Activated CD4-positive, alpha-beta memory T cell treated with anti-CD3 and anti-CD28 coated beads, Interleukin-2, amount 10 ng/mL, durations not matched to agents 7 days and 5 days (primary cell): ENCODE measurements at regions not wholly inside any gene's neighbourhood (a gene's known extent, or its start where the extent isn't known, plus 50 kb on each side); places are given as distances from the start of the nearest gene placed in this dataset.

Source experiments
- CTCF ChIA-PET: fragments of 350-600 bp; sonication (Branson Sonifier 250); formaldehyde crosslinking; loops from one replicate; lab custom pipeline; 2021; ENCODE audit warnings: antibody characterized with exemption, inconsistent platforms; lab: Charles Lee
- POLR2A ChIA-PET: fragments of 350-600 bp; sonication (Branson Sonifier 250); formaldehyde crosslinking; loops from one replicate; lab custom pipeline; 2021; ENCODE audit warnings: antibody characterized with exemption; lab: Charles Lee
- DNase-seq: peaks from one replicate; pipeline ENCODE4 v3.0.0-alpha.2; 2020
- H3K27ac Mint-ChIP-seq: one replicate; pipeline ENCODE4 v1.8.0; 2021; ENCODE audit warnings: mild to moderate bottlenecking, mixed read lengths
- H3K27me3 Mint-ChIP-seq: one replicate; pipeline ENCODE4 v1.8.0; 2021; ENCODE audit warnings: mixed read lengths
- H3K36me3 Mint-ChIP-seq: one replicate; pipeline ENCODE4 v1.8.0; 2021; ENCODE audit warnings: low read depth, mixed read lengths
- H3K4me1 Mint-ChIP-seq: one replicate; pipeline ENCODE4 v1.8.0; 2021; ENCODE audit warnings: mixed read lengths
- H3K4me3 Mint-ChIP-seq: one replicate; pipeline ENCODE4 v1.8.0; 2021; ENCODE audit warnings: mild to moderate bottlenecking, mixed read lengths
- H3K9me3 Mint-ChIP-seq: one replicate; pipeline ENCODE4 v1.8.0; 2021; ENCODE audit warnings: mixed read lengths

DNA sequence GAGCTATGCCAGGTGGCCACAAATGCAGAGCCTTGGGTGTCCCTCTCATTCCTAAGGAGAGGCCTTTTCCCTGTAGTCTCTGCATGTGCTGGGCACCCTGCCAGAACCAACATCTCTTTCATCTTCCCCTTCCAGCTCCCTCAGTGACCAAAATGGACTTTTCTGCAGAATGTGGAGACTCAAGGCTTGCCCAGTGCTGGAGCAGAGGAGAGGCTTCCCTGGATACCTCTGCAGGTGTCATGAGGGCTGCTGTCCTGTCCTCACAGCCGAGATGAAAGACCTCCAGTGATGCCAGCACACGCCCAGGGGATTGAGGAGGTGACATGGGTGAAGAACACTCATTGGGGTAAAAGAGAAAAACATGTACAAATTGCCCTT, 347.0 kb upstream of the AJAP1 start:
- H3K4me1 Mint-ChIP-seq = no peaks in the 10 kb centered on the region
- H3K27me3 Mint-ChIP-seq = no peaks in the 10 kb centered on the region
- ChIA-PET POLR2A (no interaction called here), CTCF (no interaction called here)
- no peak for DNase-seq
- H3K36me3 Mint-ChIP-seq = no peaks in the 10 kb centered on the region
- no peak overlapping the region for H3K27ac Mint-ChIP-seq
- no peak overlapping the region for H3K4me3 Mint-ChIP-seq
- H3K9me3 Mint-ChIP-seq = peaks cover 8% of the 10 kb centered on the region

- DNase-seq = no peak
- no peaks in the 10 kb centered on the region for H3K36me3 Mint-ChIP-seq
- no peak overlapping the region for H3K27ac Mint-ChIP-seq
- no peaks in the 10 kb centered on the region for H3K27me3 Mint-ChIP-seq
- H3K4me1 Mint-ChIP-seq = no peaks in the 10 kb centered on the region
- ChIA-PET CTCF (no interaction called here), POLR2A (no interaction called here)
- no peak overlapping the region for H3K4me3 Mint-ChIP-seq
- H3K9me3 Mint-ChIP-seq = peaks cover 4% of the 10 kb centered on the region
These were observed 346.4 kb upstream of the AJAP1 start for GRCh38 chr1:4307911-4308545.

- POLR2A ChIA-PET = no interaction called here
These were observed 345.6 kb upstream of the AJAP1 start for GRCh38 chr1:4308806-4309205.

DNA sequence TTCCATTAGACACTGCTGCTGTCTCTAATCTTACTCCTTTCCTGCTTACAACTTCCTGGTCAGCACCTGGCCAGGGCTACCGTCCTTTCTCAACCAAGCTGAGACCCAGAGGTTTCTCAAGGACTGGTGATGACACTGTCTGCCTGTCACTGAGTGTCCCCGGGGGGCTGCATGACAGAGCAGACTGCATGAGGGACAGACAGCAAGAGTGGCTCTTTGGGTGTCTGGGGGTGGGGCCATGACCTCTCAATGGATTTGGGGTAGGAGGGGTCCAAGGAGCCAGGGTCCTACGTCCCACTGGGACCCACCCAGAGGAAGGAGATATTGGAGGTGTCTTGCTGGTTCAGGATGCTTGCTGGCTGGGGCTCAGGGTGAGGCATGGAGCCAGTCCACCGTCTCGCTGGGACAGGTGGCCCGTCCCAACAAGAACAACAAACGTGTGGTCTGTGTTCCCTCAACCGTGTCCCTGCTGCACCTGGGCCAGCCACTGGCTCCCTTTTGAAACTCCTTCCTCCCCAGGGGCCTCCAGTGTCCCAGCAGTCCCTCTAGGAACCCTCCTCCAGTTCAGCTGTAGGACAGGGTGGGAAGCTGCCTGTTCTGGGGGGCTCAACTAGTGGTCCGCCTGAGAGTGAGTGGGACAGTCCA, 344.6 kb upstream of the AJAP1 start:
- Mint-ChIP-seq H3K27ac (no peak overlapping the region), H3K36me3 (no peaks in the 10 kb centered on the region), H3K9me3 (peaks cover 9% of the 10 kb centered on the region), H3K4me1 (no peaks in the 10 kb centered on the region), H3K27me3 (no peaks in the 10 kb centered on the region), H3K4me3 (no peak overlapping the region)
- no peak for DNase-seq
- ChIA-PET CTCF (no interaction called here), POLR2A (no interaction called here)

More at GRCh38 chr1:4308806-4309205, 345.6 kb upstream of the AJAP1 start:
- Mint-ChIP-seq H3K4me3 (no peak overlapping the region), H3K27ac (no peak overlapping the region), H3K4me1 (no peaks in the 10 kb centered on the region), H3K36me3 (no peaks in the 10 kb centered on the region), H3K9me3 (peaks cover 7% of the 10 kb centered on the region), H3K27me3 (no peaks in the 10 kb centered on the region)
- CTCF ChIA-PET = no interaction called here
- no peak for DNase-seq

DNA sequence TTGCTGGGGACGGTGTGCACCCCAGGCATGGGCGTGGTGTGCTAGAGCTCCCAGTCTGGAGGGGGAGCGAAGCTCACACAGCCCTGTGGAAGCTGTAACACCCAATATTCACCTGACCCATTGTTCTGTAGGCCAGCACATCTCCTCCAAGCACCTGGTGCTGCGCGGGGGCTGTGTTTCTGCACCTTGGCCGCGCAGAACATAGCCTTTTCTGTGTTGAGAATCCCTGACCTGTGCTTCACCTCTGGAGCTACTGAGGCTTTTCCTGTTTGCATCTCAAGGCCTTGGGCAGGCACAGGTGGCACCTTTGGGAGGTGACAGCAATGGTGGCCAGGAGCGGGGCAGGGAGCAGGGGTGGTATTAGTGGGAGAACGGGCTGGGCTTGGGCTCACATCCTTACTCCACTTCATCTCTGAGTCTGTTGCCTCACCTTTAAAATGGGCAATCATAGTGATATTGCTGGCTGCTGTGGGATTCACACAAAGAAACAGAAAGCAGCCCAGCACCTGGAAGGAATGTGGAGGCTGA, 343.9 kb upstream of the AJAP1 start:
- Mint-ChIP-seq H3K9me3 (peaks cover 13% of the 10 kb centered on the region), H3K4me3 (no peak overlapping the region), H3K4me1 (no peaks in the 10 kb centered on the region), H3K27me3 (no peaks in the 10 kb centered on the region), H3K27ac (no peak overlapping the region), H3K36me3 (no peaks in the 10 kb centered on the region)
- CTCF ChIA-PET = no interaction called here
- POLR2A ChIA-PET = no interaction called here
- DNase-seq = no peak

GRCh38 chr1:4312024-4312423, 342.4 kb upstream of the AJAP1 start:
- no peak for DNase-seq

GRCh38 chr1:4315202-4315601, 339.2 kb upstream of the AJAP1 start:
- CTCF ChIA-PET = no interaction called here
- no peak for DNase-seq
- Mint-ChIP-seq H3K36me3 (no peaks in the 10 kb centered on the region), H3K27ac (no peak overlapping the region), H3K9me3 (peaks cover 13% of the 10 kb centered on the region), H3K27me3 (no peaks in the 10 kb centered on the region), H3K4me1 (no peaks in the 10 kb centered on the region), H3K4me3 (no peak overlapping the region)
- POLR2A ChIA-PET = no interaction called here

More at GRCh38 chr1:4312024-4312423, 342.4 kb upstream of the AJAP1 start:
- ChIA-PET CTCF (no interaction called here), POLR2A (no interaction called here)
- peaks cover 13% of the 10 kb centered on the region for H3K9me3 Mint-ChIP-seq
- H3K4me3 Mint-ChIP-seq = no peak overlapping the region
- no peaks in the 10 kb centered on the region for H3K36me3 Mint-ChIP-seq
- no peaks in the 10 kb centered on the region for H3K4me1 Mint-ChIP-seq
- no peak overlapping the region for H3K27ac Mint-ChIP-seq
- no peaks in the 10 kb centered on the region for H3K27me3 Mint-ChIP-seq

GRCh38 chr1:4317207-4317606, 337.2 kb upstream of the AJAP1 start:
- H3K4me3 Mint-ChIP-seq = no peak overlapping the region
- H3K27ac Mint-ChIP-seq = no peak overlapping the region
- H3K9me3 Mint-ChIP-seq = peaks cover 16% of the 10 kb centered on the region
- H3K4me1 Mint-ChIP-seq = no peaks in the 10 kb centered on the region
- H3K36me3 Mint-ChIP-seq = no peaks in the 10 kb centered on the region
- ChIA-PET CTCF (no interaction called here), POLR2A (no interaction called here)
- no peaks in the 10 kb centered on the region for H3K27me3 Mint-ChIP-seq
- DNase-seq = no peak

GRCh38 chr1:4318720-4319119, 335.7 kb upstream of the AJAP1 start:
- H3K36me3 Mint-ChIP-seq = no peaks in the 10 kb centered on the region
- H3K27me3 Mint-ChIP-seq = no peaks in the 10 kb centered on the region
- no peak overlapping the region for H3K4me3 Mint-ChIP-seq
- H3K4me1 Mint-ChIP-seq = no peaks in the 10 kb centered on the region
- H3K27ac Mint-ChIP-seq = no peak overlapping the region
- CTCF ChIA-PET = no interaction called here
- POLR2A ChIA-PET = no interaction called here
- peaks cover 10% of the 10 kb centered on the region for H3K9me3 Mint-ChIP-seq
- no peak for DNase-seq

- CTCF ChIA-PET = no interaction called here
- no peak for DNase-seq
These were observed 334.9 kb upstream of the AJAP1 start for GRCh38 chr1:4319496-4319895.

GRCh38 chr1:4322881-4323280, 331.5 kb upstream of the AJAP1 start:
- Mint-ChIP-seq H3K9me3 (peaks cover 4% of the 10 kb centered on the region), H3K27ac (no peak overlapping the region), H3K27me3 (no peaks in the 10 kb centered on the region), H3K4me1 (no peaks in the 10 kb centered on the region), H3K4me3 (no peak overlapping the region), H3K36me3 (no peaks in the 10 kb centered on the region)
- CTCF ChIA-PET = no interaction called here
- POLR2A ChIA-PET = no interaction called here
- no peak for DNase-seq

More at GRCh38 chr1:4319496-4319895, 334.9 kb upstream of the AJAP1 start:
- peaks cover 9% of the 10 kb centered on the region for H3K9me3 Mint-ChIP-seq
- no peaks in the 10 kb centered on the region for H3K27me3 Mint-ChIP-seq
- no peak overlapping the region for H3K4me3 Mint-ChIP-seq
- no peak overlapping the region for H3K27ac Mint-ChIP-seq
- H3K4me1 Mint-ChIP-seq = no peaks in the 10 kb centered on the region
- H3K36me3 Mint-ChIP-seq = no peaks in the 10 kb centered on the region
- POLR2A ChIA-PET = no interaction called here

DNA sequence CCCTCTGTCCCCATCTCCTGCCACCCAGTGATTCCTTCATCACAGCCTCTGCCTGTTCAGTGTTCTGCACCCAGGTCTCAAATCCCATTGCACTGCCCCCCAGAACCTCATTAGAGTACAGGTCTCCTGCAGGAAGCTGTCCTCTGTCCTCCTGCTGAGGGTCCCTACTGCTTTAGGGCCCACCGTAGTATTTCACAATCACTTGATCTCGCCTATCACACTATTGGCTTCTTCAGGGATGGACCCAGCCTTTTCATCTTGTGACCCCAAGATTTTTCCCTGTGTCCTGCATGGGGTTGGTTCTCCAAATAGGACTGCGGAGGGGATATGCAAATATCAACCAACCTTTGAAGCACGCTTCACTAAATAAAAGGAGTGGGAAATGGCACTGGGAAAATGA, 331.1 kb upstream of the AJAP1 start:
- Mint-ChIP-seq H3K27me3 (no peaks in the 10 kb centered on the region), H3K36me3 (no peaks in the 10 kb centered on the region), H3K4me1 (no peaks in the 10 kb centered on the region), H3K9me3 (peaks cover 4% of the 10 kb centered on the region), H3K27ac (no peak overlapping the region), H3K4me3 (no peak overlapping the region)
- POLR2A ChIA-PET = no interaction called here
- DNase-seq = no peak
- CTCF ChIA-PET = no interaction called here

DNA sequence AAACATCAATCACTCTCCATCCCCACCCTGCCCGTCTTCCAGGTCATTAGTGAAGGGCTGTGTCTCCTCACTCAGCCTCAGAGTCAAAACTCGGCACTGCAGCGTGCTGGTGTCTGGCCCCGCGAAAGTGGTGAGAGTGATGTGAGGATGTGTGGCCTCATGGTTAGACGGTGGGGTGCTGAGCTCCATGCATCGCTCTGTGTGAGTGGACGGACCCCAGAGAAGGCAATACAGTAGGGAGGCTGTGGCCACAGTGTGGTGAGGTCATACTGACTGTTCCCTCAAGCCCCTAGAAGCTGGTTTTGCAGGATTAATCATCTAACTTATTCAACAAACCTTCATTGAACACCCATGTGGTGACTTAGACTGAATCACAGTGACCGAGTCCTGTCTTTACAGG, 329.9 kb upstream of the AJAP1 start:
- no peak overlapping the region for H3K4me3 Mint-ChIP-seq
- no peak overlapping the region for H3K27ac Mint-ChIP-seq
- H3K27me3 Mint-ChIP-seq = no peaks in the 10 kb centered on the region
- H3K9me3 Mint-ChIP-seq = peaks cover 4% of the 10 kb centered on the region
- H3K36me3 Mint-ChIP-seq = no peaks in the 10 kb centered on the region
- no peaks in the 10 kb centered on the region for H3K4me1 Mint-ChIP-seq
- ChIA-PET POLR2A (no interaction called here), CTCF (no interaction called here)
- DNase-seq = no peak

GRCh38 chr1:4327142-4327541, 327.3 kb upstream of the AJAP1 start:
- no peaks in the 10 kb centered on the region for H3K36me3 Mint-ChIP-seq
- no peak overlapping the region for H3K4me3 Mint-ChIP-seq
- no peak overlapping the region for H3K27ac Mint-ChIP-seq
- DNase-seq = no peak
- no peaks in the 10 kb centered on the region for H3K27me3 Mint-ChIP-seq
- POLR2A ChIA-PET = no interaction called here
- H3K4me1 Mint-ChIP-seq = no peaks in the 10 kb centered on the region
- no peaks in the 10 kb centered on the region for H3K9me3 Mint-ChIP-seq
- CTCF ChIA-PET = no interaction called here
